HG02852 (cell line): ENCODE measurements at regions not wholly inside any gene's neighbourhood (a gene's known extent, or its start where the extent isn't known, plus 50 kb on each side); places are given as distances from the start of the nearest gene placed in this dataset.
"Not testable (repeated sequence)": the region's sequence is repeated elsewhere in the genome, so short reads cannot be mapped to it uniquely, and the experiment has no call there.

Experiments used
- ATAC-seq: cut with Tn5 transposase; IDR thresholded peaks from one replicate; pipeline ENCODE4 v1.9.1; 2021; ENCODE audit warnings: mild to moderate bottlenecking, moderate library complexity; ENCODE audit not compliant: unreplicated experiment

DNA sequence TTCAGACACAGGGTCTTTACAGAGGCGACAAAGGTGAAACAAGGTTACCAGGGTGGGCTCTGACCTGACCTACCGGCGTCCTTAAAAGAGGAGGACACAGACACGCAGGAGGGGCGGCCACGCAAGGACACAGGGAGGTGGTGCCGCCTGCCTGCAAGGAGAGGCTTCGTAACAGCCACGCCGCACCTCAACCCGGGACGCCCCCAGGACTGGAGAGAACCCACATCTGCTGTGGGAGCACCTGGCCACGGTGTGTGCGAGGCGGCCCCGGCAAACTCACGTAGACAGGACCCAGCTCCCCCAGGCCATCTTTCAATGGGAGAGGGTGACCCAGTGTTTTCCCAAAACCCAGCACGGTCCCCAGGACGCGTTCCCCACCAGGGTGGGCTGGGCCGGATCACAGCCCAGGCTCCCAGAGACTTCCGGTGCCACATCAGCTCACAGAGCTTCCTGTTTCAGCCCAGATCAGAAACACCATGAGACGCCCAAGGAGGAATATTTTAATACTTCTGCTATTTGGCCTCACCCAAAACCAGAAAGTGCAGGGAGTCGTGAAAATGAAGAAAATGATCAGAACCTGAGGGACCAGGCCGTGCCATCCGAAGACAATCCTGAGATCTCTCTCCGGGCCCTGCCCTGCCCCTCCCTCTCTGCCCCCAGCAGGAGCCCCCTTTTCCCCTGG, 5417.4 kb upstream of the TPTE start:
- not testable (repeated sequence) for ATAC-seq

DNA sequence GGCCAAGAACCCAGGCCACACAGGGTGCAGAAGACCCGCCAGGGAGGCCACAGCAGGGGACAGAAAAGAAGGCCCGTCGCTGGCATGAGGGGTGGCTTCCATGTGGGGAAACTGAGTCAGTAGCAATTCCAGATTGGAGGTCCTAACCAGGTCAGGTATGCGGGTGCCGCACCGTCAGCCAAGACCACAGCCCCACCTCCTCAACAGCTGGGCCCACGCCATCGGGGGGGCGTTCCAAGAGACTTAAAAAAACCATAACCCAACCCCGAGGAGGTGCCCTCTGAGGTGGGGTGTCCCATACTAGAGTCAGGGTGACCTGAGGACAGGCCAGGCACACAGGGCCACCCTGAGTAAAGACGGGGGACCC, 5416.8 kb upstream of the TPTE start:
- not testable (repeated sequence) for ATAC-seq

DNA sequence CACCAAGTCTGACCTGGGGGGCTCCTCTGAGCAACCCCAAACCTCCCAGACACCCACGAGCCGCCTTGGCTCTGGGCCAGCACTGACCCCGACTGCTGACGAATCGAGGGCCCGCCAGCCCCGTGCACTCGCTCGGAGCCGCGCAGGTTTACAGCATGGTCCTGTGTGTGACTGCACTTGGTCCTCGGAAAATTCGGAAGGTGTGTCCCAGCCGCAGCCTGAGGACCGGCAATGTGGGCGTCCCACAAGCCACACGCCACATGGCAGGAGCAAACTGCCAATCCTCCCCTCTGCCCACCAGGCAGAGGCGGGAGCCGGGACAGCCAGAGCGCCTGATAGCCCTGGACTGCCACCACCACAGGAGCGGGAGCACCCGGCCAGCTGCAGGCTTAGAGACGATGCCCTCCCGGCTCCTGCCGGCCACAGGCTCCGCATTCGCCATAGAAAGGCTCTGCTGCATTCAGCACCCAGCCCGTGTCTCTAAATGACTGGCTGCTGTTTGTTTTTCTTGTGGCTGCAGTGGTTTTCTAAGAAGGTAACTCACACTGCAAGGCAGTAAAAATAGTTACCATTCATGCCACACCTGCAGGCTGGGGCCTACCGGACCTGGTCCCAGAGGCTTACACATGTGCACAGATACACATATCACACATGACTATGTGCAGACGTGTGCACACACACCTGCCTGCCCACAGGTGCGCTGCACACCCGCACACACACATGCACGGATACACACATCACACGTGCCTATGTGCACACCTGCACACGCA, 5415.3 kb upstream of the TPTE start:
- peak; percentile 49 for ATAC-seq

DNA sequence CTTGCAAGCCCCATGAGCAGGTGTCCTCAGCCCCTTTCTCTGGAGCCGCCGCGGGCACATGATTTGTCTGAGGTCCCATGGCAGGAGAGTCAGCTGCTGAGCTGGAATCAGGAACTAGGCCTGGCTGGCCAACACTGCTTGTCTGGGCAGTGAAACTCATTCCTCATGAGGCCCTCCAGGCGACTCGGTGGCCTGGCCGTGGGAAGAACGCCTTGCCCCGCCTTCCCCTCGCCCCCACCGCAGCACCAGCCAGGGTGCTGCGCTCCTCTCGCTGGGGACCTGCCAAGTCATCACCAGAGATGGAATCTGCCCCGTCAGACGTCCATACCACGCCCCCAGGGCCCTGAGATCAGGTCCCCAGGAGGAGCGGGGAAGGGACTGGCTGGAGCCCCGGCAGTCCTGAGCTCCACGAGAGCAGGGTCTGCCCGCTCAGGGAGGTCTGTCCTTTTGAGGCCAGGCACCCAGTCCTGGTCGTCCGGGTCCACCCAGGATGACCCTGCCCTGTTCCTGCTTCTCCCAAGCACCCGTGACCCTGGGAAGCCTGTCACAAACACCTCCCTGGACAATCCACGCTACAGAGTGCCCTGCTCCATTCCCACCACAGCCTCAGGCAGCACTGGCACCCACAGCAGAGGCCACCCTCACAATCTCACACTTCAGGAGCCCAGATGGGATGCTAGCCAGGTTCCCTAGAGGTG, 5414.5 kb upstream of the TPTE start:
- ATAC-seq: peak; percentile 27

DNA sequence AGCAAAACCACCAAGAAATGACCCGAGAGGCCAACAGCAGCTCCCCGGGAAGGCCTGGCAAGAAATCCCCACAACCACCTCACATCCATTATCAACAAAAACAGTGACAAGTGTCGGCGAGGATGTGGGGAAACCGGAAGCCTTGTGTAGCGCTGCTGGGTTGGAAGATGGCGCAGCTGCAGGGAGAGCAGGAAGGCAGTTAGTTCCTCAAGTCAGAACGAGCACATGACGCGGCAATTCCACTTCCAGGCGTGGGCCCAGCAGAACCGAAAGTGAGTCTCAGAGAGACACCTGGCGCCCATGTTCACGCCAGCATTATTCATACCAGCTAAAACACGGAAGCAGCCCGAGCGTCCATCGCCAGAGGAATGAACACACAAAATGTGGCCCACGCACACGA, 5413.7 kb upstream of the TPTE start:
- ATAC-seq: not testable (repeated sequence)

DNA sequence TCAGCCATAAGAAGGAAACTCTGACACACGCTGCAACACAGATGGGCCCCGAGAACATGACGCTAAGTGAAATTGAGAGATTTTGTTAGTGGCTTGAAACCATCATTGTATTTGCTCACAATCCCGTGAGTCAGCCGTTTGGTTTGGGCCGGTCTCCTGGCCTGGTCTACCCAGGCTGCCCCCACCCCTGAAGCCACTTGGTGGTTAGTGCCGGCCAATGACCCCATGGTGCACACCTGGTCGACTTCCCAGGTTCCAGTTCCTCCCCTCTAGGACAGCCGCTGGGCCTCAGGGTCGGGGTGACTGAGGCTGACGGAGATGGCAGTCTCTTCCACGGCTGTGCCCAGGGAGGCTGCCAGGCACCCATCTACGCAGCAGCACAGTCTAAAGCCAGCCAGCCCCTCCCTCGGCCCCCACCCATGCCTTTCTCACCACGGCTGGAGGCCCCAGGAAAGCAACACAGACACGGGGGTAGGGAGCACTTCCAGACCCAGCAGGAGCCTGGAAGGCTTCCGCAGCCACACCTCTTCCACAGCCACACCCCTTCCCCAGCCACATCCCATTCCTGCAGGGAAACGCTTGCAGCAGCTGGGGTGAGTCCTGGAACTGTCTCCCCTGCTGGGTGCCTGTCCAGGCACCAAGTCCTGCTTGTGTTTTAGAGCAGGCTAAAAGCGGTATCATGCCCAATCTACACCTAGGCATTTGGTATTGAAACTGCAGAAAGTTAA, 5413.2 kb upstream of the TPTE start:
- ATAC-seq: not testable (repeated sequence)

DNA sequence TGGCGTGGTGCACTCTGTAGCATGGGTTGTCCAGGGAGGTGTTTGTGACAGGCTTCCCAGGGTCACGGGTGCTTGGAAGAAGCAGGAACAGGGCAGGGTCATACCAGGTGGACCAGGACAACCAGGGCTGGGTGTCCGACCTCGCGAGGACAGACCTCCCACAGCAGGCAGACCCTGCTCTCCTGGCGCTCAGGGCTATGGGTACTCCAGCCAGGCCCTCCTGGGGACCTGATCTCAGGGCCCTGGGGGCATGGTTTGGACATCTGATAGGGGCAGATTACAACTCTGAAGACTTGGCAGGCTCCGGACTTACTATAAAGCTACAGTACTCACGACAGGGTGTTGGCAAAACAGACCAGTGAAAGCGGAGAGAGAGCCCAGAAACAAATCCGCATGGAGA, 5410.2 kb upstream of the TPTE start:
- ATAC-seq: not testable (repeated sequence)

DNA sequence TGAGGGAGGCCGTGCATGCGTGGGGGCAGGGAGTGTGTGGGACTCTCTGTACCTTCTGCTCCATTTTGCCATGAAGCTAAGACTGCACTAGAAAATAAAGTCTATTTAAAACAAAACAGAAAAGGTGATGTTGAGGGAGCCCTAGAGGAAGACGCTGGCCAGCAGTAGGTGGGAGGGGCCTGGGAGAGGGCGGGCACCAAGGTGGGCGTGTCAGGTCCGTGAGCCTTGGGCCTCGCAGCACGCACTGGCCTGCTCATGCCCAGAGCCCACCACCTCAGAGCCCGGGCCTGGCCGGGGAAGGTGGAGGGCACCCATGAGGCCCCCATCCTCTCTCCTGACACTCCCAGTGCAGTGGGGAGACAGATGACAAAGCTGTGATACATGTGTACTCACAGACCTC, 5408.3 kb upstream of the TPTE start:
- ATAC-seq: not testable (repeated sequence)

DNA sequence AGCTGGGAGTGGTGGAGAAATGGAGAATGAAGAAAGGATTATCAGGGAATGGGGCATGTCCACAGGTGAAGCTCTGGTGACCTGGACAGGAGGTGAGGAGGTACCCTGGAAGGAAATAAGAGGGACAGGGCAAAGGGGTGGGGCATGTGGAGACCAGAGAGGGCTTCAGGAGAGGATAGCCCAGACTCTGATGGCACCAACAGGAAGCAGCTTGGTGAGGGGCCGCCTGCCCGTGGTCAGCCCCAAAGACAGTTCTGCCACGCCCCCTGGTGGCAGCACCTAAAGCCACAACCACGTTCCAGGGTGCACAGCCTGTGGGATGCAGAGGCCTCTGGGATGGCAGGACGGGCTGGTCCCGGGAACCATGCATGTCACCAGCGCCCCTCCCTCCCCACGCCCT, 5406.9 kb upstream of the TPTE start:
- not testable (repeated sequence) for ATAC-seq

DNA sequence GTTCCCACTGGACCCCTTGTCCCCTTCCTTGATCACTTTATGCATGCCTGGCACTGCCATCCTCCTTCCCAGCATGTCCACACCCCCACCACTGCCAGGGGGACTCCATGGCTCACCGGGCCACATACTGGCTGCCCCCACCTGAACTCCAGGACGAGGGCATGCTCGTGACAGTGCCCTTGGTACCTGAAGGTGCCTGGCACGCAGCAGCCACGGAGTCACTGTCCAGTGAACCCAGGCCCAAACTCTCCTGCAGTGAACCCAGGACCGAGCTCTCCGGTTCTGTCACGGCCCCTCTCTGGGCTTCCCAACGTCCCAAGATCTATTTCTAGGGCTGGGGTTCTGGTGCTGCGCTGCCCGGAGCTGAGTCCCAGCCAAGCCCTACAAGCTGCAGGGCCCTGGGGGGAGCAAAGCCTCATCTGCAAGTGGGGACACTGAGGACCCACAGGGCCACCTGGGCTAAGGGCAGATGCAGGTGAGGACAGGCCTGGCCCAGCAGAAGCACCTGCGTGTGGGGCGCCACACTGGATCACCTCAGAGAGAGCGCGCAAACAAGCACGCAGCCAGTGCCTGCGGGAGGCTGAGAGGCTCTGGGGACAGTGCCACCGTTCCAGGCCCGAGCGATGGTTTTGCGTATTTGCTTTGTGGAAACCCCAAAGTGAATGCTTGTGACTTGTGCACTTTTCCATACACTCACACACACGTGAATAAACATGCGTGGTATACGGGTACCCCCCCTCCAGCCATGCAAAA, 5406.3 kb upstream of the TPTE start:
- not testable (repeated sequence) for ATAC-seq

DNA sequence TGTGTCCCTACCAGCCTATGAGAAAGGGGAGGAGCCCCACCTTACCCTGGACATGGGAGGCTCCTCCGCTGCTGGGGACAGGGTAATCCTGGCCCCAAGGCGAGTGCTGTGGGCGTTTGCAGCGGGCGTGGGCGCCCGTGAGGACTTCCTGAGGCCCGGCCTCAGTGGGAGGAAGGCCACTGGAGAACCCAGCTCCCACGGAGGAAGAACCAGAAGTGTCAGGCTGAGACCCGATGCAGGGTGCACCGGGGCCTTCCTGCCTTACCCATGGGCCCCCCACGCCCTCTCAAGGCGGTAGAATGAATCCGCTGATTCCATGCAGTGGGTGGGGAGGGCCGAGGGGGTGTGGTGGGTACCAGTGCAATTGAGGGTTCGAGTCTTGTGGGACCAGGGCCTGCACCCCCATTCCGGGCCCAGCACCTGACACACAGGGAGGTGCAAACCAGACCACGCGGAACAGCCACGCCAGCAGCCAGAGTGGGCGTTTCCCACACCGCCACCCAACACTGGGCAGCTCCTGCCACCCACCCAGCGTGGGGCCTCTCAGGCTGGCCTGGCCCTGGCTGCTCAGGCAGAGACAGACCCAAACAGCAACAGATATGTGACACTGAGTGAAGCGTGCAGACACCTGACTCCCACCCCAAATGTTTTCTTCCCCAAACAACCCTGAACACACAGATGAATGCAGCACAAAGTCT, 5405.6 kb upstream of the TPTE start:
- ATAC-seq: not testable (repeated sequence)

DNA sequence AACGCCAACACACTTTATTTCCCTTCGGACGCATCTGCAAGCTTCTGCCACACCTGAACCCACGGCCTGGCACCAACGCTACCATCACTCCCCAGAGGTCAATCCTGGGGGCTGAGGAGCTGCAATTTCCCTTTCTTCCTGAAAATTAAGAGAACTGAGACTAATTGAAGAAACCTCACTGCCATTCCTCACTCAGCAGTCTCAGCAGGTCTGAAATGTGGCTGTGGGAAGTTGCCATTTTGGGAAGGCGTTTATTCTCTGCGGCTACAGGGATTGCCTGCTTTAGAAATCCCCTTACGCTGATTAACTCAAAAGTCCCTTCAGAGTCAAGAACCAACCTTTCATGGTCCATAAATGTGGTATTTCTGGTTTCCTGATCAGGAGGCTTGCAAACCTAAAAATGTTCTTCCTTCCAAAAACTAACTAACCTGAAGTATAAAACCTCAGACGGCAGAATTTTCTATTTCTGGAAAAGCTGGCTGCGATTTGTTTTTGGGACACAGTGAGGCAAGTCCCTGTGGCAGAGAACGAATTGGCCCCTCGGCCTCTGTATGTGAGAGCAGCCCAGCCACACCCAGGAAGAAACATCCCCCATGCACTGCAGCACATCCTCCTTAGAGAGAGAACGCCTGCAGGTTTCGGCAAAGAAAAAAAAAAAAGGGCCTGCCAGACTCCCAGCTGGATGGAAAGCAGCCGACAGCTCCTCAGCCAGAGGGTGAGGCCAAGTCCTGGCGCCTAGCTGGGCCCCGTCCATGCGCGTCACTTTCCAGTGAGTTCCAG, 5404.8 kb upstream of the TPTE start:
- ATAC-seq: not testable (repeated sequence)

DNA sequence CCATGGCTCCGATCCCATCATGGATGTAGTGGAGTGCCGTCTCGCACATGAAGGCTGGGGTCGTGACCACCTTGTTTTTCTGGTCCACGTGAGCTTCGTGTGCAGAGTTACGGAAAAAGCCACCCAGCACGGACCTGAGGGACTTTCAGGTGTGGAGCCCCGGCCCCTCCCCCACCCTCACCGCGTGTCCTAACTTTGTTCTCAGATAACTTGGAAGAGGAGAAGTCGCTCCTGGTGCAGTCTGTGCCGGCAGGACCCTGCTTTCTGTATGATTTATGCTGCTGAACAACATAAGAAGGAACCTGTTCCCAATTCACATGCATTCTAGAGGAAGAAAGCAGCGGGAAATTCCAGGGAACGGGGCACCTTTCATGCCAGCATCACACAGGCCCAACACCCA, 5404.2 kb upstream of the TPTE start:
- ATAC-seq: not testable (repeated sequence)

DNA sequence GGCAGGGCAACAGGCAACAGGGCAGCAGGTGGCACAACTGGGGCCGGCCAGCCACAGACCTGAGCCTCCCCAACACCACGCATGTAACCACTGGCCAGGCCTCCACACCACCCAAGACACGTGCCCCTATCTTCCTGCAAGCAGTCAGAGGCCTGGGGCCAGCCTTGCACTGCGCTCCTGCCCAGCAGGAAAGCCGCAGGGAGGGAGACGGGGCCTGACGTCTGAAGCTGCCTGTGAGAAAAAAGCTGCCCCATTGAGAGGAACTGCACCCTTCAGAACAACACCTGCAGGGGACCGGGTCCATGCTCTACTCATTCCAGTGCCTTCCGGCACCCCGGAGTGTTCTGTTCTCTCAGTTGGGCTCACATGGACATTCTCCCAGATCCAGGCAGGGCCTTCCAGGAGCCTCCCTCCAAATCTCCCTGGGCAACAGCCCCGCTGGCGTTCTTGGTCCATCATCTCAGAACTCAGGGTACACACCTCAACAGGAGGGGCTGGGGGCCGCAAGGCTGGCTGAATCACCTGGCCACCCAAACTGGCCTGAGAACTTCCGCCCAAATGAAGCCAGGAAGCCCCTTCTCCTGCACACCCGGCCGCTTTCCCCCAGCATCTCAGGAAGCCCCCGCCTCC, 5403.6 kb upstream of the TPTE start:
- not testable (repeated sequence) for ATAC-seq

DNA sequence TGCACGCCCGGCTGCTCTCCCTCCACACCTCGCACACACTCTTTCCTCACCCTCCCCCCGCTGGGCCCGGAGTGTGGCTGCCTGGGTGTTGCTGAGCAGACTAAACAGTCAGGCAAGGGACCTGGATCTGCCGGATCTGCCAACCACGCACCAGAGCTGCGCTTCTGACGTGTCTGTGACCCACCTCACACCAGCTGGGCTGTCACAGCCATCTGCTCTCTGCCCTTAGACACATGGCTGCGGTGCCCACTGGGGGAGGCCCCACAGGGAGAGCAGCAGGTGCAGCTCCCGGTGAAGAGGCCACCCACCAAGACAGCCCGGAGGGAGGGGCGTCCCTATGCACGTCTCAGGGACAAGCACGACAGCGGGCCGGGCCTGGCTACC, 5403.1 kb upstream of the TPTE start:
- ATAC-seq: not testable (repeated sequence)

DNA sequence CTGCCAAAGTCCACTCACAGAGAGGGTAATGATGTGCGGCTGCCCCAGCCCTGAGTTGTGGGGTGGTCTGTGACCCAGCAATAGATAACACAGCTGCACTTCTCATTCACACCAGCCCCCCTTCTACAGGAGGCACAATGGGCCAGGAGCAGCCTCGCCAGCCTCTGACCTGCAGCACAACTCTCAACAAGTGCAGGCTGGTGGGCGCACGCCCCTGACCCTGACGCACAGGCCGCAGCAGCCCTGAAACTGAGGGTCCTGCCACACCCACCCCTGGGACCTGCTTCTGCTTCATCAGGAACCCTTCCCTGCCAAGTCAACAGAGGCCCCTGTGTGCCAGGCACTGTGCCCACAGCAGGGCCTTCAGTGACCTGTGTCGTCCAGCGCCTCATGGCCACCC, 5402.2 kb upstream of the TPTE start:
- not testable (repeated sequence) for ATAC-seq

DNA sequence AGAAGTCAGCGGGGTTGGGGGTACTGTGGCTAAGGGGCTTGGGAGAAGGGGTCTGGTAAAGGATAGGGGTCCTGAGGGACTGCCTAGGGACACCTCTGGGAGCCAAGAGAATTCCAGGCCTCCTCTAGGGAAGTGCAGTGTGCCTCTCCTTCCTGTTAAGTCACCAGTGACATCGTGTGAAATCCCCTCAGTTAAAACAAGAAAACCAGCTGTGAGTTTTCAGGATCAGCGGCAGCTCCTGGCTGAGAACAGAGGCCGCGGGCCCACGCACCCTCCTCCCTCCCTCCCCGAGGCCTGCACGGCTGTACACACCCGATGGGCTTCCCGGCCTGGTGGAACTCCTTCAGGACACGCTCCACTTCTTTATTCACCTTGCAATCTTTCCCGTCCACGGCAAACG, 5400.0 kb upstream of the TPTE start:
- ATAC-seq: not testable (repeated sequence)

DNA sequence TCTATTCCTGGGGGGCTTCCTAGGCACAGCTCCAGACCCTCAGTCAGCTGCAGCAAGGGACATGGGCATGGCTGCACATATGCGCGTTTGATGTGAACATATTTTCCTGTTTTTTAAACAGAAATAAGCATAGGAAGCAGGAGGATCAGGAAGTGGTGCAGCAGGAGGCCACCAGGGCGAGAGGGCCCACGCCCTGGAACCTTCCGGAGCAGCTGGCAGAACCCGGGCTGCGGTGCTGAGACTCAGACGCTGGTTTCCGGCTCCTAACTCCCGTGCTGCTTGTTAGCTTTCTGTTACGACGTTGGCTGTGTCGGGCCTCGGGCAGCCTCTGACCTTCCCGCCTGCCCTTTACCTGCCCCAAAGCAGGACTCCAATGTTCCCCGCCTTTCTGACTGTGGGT, 5399.5 kb upstream of the TPTE start:
- ATAC-seq: not testable (repeated sequence)

DNA sequence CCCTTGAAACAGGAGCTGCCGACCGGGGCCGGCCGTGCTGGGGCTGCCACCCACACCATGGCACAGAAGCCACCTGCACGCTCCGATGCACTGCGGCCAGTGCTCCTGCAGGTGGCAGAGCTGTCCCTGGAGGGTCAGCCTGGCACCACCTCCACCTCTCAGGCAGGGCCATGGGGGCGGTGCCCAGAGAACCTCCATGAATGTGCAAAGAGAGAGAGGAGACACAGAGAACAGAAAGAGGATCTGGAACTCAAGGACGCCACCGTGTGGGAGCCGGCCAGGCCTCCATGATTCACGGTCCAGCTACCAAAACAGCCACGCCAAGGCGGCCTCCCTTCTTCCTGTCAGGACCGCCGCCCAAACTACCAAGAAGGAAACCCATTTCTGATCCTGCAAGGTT, 5397.7 kb upstream of the TPTE start:
- ATAC-seq: not testable (repeated sequence)
